Tongue (tissue), 1 donor: ENCODE measurements at regions not wholly inside any gene's neighbourhood (a gene's known extent, or its start where the extent isn't known, plus 50 kb on each side); places are given as distances from the start of the nearest gene placed in this dataset.
"Not testable (repeated sequence)": the region's sequence is repeated elsewhere in the genome, so short reads cannot be mapped to it uniquely, and the experiment has no call there.

Experiments
- DNase-seq: peaks from one replicate; pipeline ENCODE4 v3.0.0-alpha.2; 2015

- DNase-seq, result no peak
Observed at GRCh38 chr10:30531751-30532530, 97.6 kb downstream of the LYZL2 start.

DNA sequence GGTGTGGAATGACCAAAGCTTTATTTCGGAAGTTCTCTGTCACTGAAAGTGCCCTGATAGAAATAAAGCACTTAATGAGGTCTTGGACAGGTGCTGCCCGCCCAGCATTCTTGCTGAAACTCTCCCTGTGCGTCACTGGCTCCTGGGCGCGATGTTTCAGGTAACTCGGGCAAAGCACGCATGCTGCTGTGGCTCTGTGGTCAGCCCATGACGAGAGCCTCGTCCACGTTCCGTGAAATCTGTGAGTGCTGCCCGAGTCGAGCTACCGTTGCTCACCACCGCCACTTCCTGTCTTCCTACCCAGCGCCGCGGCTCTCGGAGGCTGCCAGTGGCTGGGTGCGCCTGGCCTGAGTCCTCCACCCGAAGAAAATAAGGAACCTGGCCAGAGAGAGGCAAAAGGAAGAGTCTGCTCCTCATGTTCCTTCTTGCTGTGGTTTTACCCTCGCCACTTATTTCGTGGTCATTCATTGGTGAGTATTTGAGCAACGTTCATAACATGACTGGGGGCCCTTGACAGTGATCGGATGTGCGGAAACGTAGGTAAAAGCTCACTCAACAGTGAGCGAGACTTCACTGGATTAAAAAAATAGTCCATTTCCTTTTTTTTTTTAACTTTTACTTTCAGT, 95.5 kb downstream of the MAP3K8 start:
- peak; percentile 22 for DNase-seq

DNA sequence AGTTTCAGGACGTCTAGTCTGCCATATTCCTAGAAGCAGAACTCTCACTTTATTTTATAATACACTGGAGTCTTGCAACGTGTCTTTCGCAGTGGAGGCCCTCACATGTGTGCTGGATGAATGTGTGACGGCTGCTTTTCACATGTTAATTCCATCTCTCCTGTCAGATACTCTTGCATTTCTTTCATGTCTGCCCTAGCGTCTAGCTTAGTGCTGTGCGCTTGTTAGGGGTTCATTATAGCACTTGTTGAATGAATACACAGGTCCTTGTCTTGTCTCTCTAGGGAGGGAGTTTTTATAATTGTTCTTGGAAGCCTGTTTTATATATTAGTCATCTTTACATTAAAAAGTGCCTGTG, 94.4 kb downstream of the MAP3K8 start:
- no peak for DNase-seq

DNA sequence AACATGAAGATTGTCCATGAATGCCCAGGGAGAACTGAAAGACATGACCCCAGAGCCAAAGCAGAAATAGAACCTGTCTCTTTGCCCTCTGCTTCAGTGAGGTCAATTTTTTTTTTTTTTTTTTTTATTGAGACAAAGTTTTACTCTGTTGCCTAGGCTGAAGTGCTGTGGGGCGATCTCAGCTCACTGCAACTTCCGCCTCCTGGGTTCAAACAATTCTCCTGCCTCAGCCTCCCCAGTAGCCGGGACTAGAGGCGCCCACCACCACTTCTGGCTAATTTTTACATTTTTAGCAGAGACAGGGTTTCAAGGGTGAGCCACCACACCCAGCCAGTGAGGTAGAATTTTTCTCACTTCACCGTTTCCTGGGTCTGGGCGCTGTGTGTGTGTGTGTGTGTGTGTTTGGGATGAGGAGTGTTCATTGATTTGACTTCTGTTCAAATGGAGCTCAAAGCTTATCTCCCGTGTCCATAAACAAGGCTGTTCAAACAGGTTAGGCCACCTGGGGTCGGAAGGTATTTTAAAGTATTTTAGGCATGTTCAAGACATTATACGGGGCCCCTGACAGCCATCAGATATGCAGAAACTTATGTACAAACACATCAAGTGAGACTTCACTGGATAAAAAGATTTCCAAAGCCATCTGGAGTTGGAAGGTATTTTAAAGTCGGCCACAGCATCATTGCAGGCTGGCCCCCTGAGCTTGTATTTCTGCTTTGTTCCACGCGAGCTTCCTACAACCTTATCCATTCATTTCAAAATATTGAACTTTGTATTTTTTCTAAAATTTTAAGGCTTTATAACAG, 93.8 kb downstream of the MAP3K8 start:
- DNase-seq, result no peak

GRCh38 chr10:30522661-30523078, 88.7 kb downstream of the MAP3K8 start:
- not testable (repeated sequence) for DNase-seq

GRCh38 chr10:30518907-30519306, 84.9 kb downstream of the MAP3K8 start:
- DNase-seq, result no peak
